Suppressor macrophage (primary cell): ENCODE measurements at regions not wholly inside any gene's neighbourhood (a gene's known extent, or its start where the extent isn't known, plus 50 kb on each side); places are given as distances from the start of the nearest gene placed in this dataset.

ENCODE experiments used
- DNase-seq, 4 experiments: peaks; one replicate each; pipeline ENCODE4 v3.0.0-alpha.2; 2020 to 2022

DNA sequence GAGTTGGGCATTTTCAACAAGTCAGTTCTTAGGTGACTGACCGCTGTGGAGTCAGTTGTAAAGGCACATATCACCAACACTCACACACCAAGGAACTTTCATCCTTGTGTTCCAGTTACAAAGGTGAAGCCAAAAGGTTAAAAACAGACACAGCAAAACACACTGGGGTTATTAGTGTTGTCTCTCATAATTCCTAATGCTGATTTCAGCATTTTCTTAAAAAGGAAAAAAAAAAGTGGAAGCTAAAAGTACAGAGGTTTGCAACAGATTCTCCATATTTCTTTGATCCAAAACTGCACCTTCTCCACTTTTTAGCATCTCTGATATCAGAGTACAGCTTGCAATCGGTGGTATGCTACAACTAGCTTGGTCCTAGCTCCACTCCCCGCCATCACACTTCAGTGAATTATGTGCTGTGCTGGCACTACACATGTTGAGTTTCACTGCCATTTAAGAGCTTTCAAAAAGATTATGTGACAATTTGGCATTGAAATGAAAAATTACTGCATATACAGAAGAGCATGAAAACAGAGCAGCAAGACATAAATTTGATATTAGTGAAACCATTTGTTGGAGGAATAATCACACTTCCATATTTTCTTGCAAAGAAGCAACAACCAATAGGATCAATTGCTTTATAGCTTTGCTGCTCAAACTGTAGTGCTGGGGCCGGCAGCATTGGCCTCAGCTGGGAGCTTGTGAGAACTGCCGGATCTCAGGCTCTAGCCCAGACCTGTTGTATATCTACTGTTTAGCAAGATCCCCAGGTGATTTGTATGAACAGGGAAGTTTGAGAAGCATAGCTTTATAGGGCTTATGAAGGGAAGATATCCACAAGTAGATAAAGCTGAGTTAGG lies 62.3 kb upstream of the DAPL1 start:
- DNase-seq, result no peak

DNA sequence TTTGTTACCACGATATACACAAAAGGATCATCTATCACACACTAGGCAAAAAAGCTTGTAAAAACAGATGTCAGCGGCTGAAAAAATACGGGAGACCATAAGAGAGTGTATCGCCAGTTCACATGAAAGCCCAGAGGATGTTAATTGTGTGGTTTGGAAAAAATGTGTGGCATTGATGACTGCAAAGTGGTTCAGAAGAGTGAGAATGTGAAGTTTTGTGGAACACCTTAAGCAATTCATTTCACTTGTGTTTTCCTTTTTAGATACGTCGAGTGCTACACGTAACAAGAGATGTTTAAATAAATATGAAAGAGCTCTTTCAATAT lies 61.7 kb upstream of the DAPL1 start:
- DNase-seq, result no peak

DNA sequence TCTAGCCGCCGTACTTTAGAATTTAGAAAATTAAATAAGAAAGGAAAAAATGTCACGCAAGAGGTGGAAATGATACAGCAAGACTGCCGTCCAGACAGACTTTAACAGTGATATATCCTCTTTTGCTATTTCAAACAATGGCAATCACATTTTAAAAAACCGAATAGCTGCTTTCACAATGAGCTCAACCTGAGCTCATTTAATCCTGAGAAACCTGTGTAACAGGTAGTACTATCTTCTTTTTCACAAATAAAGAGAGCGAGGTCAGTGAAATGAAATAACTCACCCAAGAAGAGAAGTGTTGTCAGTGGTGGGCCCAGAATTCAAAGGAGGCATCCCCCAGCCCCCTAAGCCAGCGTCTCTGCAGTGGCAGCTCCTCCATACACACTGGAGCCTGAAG lies 60.7 kb upstream of the DAPL1 start:
- DNase-seq, result no peak

DNA sequence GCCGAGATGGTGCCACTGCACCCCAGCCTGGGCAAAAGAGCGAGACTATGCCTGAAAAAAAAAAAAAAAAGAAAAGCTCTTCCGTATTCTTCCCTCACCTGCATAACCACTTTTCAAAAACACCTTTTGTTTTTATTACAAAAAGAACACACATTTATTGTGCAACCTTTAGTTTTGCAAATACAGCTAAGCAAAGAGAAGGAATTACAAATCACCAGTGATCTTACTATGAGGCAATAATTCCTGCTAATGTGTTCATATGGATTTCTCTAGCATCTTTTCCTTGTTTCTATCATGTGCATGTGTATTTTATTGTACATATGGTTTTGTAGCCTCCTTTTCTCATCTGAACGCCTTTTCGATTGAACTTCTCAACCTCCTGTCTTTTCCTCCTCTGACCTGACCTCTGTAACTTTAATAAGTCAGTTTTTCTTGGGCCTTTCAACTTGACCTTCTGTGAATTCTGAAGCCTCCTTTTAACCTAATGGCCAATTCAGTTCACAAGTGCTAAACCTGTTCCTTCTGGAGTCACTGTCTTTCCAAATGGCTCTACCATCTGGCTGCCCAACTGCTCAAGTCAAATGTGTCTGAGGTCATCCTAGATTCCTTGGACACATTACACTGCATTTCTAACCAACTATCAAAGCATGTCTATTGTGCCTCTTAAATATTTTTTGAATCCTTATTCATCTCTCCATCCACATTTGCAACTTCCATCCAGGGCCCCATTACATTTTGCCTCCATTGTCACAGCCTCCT lies 59.1 kb upstream of the DAPL1 start:
- no peak for DNase-seq

DNA sequence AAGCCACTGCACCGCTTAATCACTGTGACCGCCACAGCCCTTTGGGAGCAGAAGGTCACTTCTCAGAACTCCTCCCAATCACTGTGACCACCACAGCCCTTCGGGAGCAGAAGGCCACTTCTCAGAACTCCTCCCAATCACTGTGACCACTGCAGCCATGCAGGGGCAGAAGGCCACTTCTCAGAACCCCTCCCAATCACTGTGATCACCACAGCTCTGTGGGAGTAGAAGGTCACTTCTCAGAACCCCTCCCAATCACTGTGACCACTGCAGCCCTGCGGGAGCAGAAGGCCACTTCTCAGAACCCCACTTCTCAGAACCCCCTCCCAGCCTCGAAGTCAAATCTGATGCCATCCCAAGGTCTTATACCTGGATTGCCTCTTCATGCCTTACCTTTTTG lies 56.8 kb upstream of the DAPL1 start:
- no peak for DNase-seq

DNA sequence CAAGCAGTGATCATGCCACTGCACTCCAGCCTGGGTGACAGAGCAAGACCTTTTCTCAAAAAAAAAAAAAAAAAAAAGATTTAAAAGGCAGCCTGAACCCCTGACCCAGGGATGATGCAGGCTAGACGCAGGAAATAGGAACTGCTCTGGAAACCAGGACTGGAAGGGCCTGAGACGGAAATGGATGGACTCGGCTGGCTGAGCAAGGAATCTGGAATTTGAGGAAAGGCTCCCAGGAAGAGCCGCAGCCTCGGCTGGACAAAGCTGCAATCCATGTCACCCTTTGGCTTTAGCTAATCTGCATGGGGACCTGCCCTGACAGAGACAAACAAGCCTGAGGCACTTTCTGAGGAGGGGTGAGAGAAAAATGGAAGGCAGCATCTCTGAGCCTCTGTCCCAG lies 55.0 kb upstream of the DAPL1 start:
- no peak for DNase-seq

DNA sequence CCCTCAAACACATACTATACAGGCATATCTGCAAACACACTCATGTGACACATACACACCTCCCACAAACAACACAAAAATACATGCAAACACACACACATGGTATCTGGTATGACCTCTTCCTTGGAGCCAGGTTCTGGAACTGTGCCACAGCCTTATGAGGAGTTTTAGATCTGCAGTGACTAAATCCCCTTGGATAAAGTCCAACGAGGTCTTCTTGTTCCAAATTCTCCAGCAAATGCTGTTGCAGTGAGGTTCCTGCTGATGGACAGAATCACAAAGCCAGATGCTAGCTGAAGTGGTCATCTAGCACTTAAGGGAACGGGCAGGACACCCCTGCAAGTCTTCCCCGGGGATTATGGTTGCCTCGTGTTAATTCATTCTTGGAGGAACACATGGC lies 54.5 kb upstream of the DAPL1 start:
- no peak for DNase-seq

DNA sequence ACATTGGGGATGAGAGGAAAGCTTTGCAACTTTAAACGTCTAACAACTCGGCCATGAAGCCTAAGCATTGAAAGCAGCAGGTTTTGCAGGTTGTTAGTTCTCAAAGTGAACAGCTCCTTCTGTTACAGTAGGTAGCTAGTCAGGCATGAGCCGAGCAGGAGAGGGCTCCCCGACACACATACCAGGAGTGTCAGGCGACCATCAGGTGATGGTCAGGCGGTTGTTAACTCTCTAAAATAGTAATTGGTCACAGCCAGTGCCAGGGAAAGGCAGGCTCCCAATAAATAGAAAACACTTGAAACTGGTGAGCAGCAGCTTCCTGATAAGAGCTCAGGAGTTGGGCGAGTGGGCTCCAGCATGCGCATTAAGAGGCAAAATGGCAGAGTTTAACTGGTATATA lies 53.5 kb upstream of the DAPL1 start:
- no peak for DNase-seq

DNA sequence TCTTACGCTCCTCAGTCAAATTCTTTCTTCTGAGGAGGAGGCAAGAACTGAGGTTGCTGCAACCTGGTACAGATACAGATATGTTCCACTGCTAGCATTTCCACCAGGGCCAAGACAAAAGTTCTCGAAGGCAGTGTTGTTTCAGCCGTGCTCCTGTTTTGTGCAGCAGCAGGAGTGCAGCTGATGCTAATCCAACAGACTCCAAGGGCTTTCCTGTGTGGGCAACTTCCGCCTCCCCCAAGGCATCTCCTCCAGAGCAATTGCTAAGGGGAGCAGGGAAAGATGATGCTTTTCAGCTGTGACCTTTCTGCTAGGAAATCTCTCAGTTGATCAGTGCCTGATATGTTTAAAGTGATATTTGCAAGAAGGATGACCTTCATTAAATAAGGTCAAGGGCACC lies 52.6 kb upstream of the DAPL1 start:
- DNase-seq, result no peak

DNA sequence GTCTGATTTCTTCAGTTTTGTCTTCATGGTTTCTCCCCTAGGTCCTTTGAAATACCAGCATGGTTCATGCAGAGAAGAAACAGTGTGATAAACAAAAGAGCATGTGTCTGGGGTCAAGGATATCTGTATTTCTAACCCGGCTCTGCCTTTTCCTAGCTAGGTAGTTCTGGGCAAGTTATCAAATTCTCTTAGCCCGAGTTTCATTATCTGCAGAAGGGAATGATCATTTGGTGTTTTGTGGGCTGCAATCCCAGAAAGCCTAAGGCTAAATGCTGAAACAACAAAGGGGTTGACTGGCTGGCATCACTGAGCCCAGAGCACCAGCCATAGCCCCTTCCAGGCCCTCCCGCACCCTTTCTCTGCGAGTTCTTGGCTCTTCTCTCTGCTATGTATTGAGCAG lies 51.7 kb upstream of the DAPL1 start:
- no peak for DNase-seq

DNA sequence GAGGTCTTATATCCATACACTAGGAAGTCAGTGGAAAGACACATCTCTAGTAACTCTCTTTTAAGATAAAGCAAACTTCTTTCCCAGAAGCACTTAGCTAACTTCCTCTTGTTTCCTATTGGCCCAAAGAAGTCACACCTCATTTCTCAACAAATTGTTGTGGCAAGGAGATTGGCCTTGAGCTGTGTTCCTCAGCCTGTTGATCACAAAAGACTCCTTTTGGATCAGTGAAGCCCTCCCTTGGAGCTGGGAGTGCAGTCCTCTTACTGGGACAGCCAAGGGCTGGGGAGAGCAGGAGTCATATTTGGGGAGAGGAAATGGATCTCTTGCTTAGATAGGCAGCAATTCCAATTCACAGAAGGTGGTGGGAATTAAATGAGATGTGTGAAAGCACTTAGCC lies 51.2 kb upstream of the DAPL1 start:
- no peak for DNase-seq

DNA sequence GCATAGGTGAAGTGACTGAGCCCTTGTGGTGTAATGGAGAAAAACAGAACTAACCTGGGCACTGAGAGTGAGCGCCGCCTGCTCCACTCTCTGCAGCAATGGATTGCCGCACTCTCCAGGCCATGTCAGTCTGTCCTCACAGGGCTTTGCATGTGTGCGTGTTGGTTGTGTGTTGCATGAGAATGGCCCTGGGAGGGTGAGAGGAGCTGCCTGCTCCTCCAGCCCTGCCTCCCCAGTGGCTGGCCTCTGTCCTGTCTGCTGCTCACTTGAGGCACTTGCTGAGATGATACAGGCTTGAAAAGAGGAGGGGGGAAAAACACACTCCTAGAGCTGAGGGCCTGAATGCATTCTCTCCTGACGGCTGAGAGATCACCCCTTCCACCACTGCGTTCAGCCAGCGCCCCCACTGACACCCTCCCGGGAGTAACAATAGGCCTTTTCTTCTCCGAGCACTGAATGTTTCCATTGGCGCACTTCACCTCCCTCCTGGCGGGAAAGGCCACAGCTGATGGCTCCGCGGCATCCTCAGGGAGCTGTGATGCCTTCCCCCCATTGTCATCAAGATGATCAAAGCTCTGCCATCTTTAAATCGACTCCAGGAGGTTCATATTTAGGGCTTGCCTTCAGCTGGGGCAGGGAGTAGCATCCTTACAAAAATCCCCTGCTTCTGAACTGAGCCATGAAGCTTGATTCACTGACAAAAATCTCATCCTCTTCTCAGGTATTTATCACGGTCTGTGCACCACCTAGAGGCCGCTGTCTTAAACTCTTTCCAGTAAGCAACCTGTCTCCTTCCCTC lies 49.9 kb upstream of the DAPL1 start:
- peak in 3 of 4 experiments; percentile 16 to 39 (median 26) for DNase-seq
